ENCODE measurements at regions not wholly inside any gene's neighbourhood (a gene's known extent, or its start where the extent isn't known, plus 50 kb on each side); places are given as distances from the start of the nearest gene placed in this dataset.
"Not testable (repeated sequence)": the region's sequence is repeated elsewhere in the genome, so short reads cannot be mapped to it uniquely, and the experiment has no call there.

DNA sequence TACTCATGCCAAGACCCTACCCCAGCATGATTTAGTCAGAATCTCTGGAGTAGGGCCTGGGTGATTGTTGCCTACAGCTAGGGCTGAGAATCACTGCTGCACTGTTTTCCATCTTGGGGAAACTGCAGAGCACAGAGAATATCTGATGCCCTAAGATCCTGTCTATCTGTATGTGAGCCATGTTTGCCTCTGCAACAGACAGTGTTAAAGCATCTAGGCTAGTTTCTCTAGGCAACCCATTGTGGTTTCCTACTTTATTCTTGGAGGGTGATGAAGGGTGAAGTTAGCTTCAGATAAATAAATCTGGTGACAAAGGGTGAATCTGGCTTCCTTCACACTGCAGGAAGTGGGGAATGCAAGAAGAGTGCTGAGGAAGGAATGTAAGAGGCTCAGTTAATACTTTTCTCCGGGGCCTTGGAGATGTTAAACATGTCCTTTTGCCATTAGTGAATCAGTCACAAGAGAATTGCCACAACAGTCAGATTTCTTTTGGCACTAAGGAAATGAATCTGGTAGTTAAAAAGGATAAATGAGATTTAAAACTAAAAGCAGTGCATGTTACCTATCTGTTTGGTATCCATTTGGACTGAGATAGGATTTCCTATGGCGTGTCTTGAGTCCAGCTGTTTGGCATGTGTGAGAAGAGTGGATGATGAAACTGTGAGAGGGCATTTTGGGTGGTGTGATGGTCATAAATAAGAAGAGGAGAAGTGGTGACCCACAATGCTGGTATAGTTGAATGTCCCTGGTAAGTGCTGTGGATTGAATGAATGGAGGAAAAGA lies 119.6 kb upstream of the IKBKE start:
- TF ChIP-seq, protein P1, sequence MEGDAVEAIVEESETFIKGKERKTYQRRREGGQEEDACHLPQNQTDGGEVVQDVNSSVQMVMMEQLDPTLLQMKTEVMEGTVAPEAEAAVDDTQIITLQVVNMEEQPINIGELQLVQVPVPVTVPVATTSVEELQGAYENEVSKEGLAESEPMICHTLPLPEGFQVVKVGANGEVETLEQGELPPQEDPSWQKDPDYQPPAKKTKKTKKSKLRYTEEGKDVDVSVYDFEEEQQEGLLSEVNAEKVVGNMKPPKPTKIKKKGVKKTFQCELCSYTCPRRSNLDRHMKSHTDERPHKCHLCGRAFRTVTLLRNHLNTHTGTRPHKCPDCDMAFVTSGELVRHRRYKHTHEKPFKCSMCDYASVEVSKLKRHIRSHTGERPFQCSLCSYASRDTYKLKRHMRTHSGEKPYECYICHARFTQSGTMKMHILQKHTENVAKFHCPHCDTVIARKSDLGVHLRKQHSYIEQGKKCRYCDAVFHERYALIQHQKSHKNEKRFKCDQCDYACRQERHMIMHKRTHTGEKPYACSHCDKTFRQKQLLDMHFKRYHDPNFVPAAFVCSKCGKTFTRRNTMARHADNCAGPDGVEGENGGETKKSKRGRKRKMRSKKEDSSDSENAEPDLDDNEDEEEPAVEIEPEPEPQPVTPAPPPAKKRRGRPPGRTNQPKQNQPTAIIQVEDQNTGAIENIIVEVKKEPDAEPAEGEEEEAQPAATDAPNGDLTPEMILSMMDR (IDR thresholded peaks at IDR 0.05) = not testable (repeated sequence)
- not testable (repeated sequence) for TF ChIP-seq POLR2A (IDR thresholded peaks at IDR 0.05)
